ENCODE measurements at regions not wholly inside any gene's neighbourhood (a gene's known extent, or its start where the extent isn't known, plus 50 kb on each side); places are given as distances from the start of the nearest gene placed in this dataset.
A peak's percentile ranks its signal among the peaks of the same experiment; 100 is the strongest.

DNA sequence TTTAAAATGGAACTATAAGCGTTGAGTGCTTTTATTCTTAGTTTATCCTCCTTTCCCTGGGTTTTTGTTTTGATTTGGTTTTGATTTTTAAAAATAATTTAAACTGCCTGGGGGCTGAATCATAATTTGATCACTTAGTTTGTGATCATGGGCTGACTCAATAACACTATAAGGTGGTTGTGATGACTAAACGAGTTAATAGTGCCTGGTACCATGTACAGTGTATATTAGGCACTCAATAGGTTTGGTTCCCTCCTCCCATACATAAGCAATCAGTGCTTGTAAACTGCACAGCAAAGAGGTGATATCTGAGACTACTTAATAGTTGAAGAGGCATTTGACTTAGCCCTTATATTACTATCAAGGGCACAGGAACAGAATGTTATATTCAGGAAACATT is 200.9 kb upstream of the RFC3 start:
- no peaks in the 10 kb centered on the region for H3K27me3 Mint-ChIP-seq (ENCODE audit: low read depth)
- peaks cover 33% of the 10 kb centered on the region for H3K4me1 Mint-ChIP-seq (ENCODE audit: low read depth)
- DNase-seq (ENCODE audit: low spot score): no peak
- H3K4me3 Mint-ChIP-seq (ENCODE audit: low read depth): no peak overlapping the region
- H3K27ac Mint-ChIP-seq: no peak overlapping the region
- H3K9me3 Mint-ChIP-seq: no peaks in the 10 kb centered on the region
- H3K36me3 Mint-ChIP-seq (ENCODE audit: low read depth): no peaks in the 10 kb centered on the region
- intact Hi-C loops (cut with micrococcal nuclease): loop anchor here (10.0 kb wide), 1 partner anchor 972 kb away; no protein-coding TSS in a partner anchor

DNA sequence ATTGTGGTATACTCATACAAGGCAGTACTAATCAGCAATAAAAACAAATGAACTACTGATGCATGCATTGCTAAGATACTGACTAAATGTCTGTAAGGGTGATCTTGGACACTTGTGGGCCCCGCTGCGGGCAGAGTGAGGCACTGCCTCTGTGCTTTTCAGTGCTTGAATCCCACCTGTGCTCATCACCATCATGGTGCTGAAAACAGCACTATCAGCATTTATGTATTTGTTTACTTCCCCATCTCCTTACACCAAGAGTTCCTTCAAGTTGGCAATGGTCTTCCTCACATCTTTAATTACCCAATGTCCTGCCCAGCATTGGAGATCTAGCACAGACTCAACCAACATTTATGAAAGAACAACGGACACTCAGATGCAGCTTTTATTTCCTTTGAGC is 193.7 kb upstream of the RFC3 start:
- intact Hi-C loops (cut with micrococcal nuclease): loop anchor here (1.0 kb wide), 1 partner anchor 11 kb away; no protein-coding TSS in a partner anchor
- Mint-ChIP-seq H3K36me3 (ENCODE audit: low read depth) (no peaks in the 10 kb centered on the region), H3K27ac (no peak overlapping the region), H3K27me3 (ENCODE audit: low read depth) (no peaks in the 10 kb centered on the region), H3K9me3 (peaks cover 4% of the 10 kb centered on the region), H3K4me1 (ENCODE audit: low read depth) (peaks cover 23% of the 10 kb centered on the region), H3K4me3 (ENCODE audit: low read depth) (no peak overlapping the region)
- DNase-seq (ENCODE audit: low spot score): no peak

DNA sequence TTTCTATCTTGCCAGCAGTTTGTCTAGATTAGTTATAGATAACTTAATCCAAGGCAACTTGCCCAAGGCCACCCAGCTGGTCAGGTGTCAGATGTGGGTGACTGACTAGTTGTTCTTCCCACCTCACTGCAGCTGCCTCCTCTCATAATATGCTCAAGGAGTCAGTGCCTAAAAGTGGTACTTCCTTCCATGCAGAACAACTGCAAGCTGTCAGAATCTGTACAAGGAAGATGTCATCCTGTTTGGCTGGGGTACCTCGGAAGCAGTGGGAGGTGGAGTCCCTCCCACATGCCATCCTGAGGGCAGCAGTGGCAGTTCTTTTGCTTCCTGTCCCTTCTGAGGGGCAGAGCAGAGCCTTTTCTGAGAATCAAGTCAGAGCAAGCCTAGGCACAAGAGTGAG is 193.2 kb upstream of the RFC3 start:
- H3K9me3 Mint-ChIP-seq: peaks cover 4% of the 10 kb centered on the region
- H3K27me3 Mint-ChIP-seq (ENCODE audit: low read depth): no peaks in the 10 kb centered on the region
- H3K36me3 Mint-ChIP-seq (ENCODE audit: low read depth): no peaks in the 10 kb centered on the region
- H3K4me3 Mint-ChIP-seq (ENCODE audit: low read depth): no peak overlapping the region
- H3K27ac Mint-ChIP-seq: peak overlapping the region; percentile 58
- intact Hi-C loops (cut with micrococcal nuclease): loop anchor here (1.0 kb wide), 1 partner anchor 11 kb away; no protein-coding TSS in a partner anchor
- peaks cover 23% of the 10 kb centered on the region for H3K4me1 Mint-ChIP-seq (ENCODE audit: low read depth)
- no peak for DNase-seq (ENCODE audit: low spot score)

DNA sequence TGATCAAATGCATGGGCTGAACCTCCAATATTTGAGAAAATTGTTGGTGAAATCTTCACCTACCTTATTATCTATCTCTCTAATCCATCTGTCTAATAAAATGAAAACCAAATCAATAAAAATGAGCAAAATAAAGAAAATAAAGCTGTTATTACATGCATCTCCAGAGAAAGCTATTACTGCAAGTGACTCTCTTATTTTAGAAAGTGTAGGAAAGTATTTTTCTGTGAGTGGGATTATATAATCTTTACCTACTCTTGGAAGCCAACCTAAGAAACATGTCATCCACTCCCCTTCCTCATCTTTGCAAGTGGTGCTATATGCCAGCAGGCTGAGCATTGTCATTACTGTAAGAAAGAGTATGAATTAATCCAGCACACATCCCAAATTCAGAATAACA is 191.5 kb upstream of the RFC3 start:
- intact Hi-C loops (cut with micrococcal nuclease): no loop called here
- H3K36me3 Mint-ChIP-seq (ENCODE audit: low read depth): no peaks in the 10 kb centered on the region
- H3K4me3 Mint-ChIP-seq (ENCODE audit: low read depth): no peak overlapping the region
- H3K27ac Mint-ChIP-seq: no peak overlapping the region
- no peaks in the 10 kb centered on the region for H3K27me3 Mint-ChIP-seq (ENCODE audit: low read depth)
- peaks cover 23% of the 10 kb centered on the region for H3K4me1 Mint-ChIP-seq (ENCODE audit: low read depth)
- peaks cover 4% of the 10 kb centered on the region for H3K9me3 Mint-ChIP-seq
- DNase-seq (ENCODE audit: low spot score): no peak

DNA sequence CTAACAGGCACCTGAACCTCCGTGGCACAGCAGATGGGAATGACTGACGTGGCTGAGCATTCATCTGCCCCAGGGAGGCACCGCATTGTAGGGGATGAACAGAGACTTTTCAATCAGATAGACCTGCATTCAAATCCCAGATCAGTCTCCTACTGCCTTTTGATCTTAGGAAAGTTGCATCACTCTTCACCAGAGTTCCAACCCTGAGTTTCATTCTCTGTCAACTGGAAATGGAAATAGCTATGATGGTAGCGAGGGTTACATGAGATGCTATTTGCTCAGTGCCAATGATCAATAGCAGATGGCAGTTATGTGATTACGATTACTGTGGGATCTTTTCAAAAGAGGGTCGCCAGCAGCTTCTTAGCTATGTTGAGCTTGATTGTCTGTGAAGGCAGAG is 189.3 kb upstream of the RFC3 start:
- H3K27ac Mint-ChIP-seq: no peak overlapping the region
- H3K36me3 Mint-ChIP-seq (ENCODE audit: low read depth): no peaks in the 10 kb centered on the region
- no peaks in the 10 kb centered on the region for H3K27me3 Mint-ChIP-seq (ENCODE audit: low read depth)
- H3K4me3 Mint-ChIP-seq (ENCODE audit: low read depth): no peak overlapping the region
- intact Hi-C loops (cut with micrococcal nuclease): no loop called here
- no peak for DNase-seq (ENCODE audit: low spot score)
- peaks cover 25% of the 10 kb centered on the region for H3K4me1 Mint-ChIP-seq (ENCODE audit: low read depth)
- peaks cover 1% of the 10 kb centered on the region for H3K9me3 Mint-ChIP-seq

DNA sequence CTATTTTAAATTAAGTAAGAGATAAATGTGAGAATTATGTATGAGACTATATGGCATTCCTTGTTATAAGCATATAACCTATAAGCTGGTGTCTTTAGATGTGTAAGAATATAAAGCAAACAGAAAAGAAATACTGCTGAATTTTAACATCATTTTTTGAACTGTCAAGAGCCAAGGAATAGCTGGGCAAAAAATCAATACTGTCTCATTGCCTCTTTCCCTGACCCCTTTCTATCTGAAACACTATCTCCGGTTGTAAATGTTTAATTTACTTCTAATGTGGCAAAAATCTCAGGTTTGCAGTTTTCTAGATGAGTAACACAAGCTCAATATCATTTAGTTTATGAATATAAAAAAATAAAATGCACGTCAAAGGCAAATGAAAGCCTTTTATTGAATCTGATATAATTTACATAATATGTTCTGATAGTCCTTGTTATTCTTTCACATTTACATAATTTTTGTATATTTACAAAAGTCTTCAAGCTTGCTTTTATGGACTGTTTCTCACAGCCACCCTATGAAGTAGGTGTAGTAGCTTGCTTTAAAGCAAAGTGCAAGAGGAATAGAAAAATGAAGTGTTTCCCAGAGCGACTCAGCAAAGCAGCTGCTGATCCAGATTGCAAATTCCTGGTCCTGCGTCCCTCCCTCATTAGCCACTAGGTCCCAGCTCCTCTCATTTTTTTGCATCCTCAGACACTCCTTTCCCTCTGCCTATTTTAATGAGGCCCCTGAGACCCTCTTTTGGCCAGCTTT is 188.2 kb upstream of the RFC3 start:
- Mint-ChIP-seq H3K27me3 (ENCODE audit: low read depth) (no peaks in the 10 kb centered on the region), H3K36me3 (ENCODE audit: low read depth) (no peaks in the 10 kb centered on the region), H3K4me1 (ENCODE audit: low read depth) (peaks cover 21% of the 10 kb centered on the region), H3K9me3 (no peaks in the 10 kb centered on the region), H3K27ac (no peak overlapping the region), H3K4me3 (ENCODE audit: low read depth) (no peak overlapping the region)
- DNase-seq (ENCODE audit: low spot score): no peak
- intact Hi-C loops (cut with micrococcal nuclease): no loop called here

DNA sequence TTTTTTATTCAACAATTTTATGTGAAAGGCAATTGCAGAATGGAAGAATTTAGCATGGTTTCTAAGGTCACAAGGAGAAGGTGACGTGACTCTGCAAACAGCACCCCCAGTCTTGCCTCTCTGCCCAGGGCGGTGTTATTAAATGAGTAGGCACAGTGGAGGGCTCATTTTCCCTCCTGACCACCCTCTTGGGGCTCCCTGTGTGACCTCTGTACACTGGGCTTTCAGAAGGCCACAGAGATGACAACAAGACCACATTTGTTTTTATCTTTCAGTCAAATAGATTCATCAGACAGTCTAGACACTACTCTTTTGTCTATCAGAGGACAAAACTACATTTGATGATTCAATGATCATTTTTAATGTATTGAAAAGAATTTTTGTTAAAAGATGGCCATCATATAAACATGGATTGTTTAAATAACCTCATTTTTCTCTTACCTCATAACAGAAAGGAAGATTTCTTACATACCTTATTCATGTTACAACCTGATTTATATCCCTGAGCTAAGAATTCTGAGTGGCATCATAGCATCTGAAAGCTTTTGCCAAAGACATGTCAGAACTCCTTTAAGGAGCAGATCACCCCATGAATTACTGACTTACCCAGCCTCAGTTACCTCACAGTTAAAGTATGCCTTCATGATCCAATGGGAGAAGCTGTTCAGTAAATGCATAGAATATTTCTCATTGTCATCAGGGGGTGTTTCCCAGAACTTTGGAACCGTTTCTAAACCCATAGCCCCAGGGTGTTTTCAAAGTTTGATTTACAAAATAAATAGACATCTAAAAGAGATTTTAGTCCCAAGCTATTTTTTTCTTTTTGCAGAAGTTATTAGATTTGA is 184.0 kb upstream of the RFC3 start:
- H3K27ac Mint-ChIP-seq: no peak overlapping the region
- H3K4me3 Mint-ChIP-seq (ENCODE audit: low read depth): no peak overlapping the region
- peaks cover 3% of the 10 kb centered on the region for H3K36me3 Mint-ChIP-seq (ENCODE audit: low read depth)
- H3K4me1 Mint-ChIP-seq (ENCODE audit: low read depth): peaks cover 29% of the 10 kb centered on the region
- H3K27me3 Mint-ChIP-seq (ENCODE audit: low read depth): no peaks in the 10 kb centered on the region
- DNase-seq (ENCODE audit: low spot score): no peak
- intact Hi-C loops (cut with micrococcal nuclease): no loop called here
- peaks cover 4% of the 10 kb centered on the region for H3K9me3 Mint-ChIP-seq

DNA sequence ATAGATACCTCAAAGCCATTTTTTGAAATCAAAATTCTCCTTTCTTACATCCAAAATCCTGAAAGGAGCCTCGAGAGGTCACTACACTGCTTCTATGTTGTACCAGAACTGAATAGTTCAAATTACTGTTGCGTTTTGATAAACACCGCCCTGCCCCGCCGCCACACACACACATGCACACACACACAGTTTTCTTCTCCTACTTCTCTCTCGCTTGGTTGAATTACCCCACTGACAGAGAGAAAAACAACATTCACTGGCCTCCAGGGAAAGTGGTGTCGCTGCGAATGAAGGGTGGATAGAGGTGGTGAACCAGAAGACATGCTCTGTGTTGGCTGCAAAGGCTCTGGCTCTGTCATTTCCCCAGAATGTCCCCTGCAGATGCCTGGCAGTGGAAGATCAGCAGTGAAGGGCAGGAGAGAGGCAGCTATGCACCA is 183.4 kb upstream of the RFC3 start:
- H3K4me1 Mint-ChIP-seq (ENCODE audit: low read depth): peaks cover 31% of the 10 kb centered on the region
- intact Hi-C loops (cut with micrococcal nuclease): no loop called here
- peaks cover 4% of the 10 kb centered on the region for H3K9me3 Mint-ChIP-seq
- H3K4me3 Mint-ChIP-seq (ENCODE audit: low read depth): no peak overlapping the region
- H3K27ac Mint-ChIP-seq: no peak overlapping the region
- H3K36me3 Mint-ChIP-seq (ENCODE audit: low read depth): peaks cover 5% of the 10 kb centered on the region
- no peak for DNase-seq (ENCODE audit: low spot score)
- no peaks in the 10 kb centered on the region for H3K27me3 Mint-ChIP-seq (ENCODE audit: low read depth)

DNA sequence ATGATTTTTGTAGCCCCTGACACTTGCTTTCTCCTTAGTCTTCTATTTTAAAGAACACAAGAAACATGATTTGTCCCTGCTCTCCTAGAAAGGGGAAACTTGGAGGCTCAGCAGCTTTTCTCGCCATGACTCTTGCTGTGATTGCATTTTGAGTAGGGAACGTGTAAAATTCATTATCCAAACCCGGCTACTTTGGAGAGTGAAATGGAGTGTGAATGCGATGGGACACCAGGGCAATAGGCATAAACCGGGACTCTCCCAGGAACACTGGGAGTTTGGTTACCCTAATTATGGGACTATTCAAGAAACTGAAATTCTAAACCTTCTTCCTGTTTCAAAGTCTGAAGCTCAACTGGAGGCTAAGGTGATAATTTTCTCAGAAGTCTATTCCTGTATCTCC is 181.7 kb upstream of the RFC3 start:
- H3K4me3 Mint-ChIP-seq (ENCODE audit: low read depth): no peak overlapping the region
- intact Hi-C loops (cut with micrococcal nuclease): no loop called here

DNA sequence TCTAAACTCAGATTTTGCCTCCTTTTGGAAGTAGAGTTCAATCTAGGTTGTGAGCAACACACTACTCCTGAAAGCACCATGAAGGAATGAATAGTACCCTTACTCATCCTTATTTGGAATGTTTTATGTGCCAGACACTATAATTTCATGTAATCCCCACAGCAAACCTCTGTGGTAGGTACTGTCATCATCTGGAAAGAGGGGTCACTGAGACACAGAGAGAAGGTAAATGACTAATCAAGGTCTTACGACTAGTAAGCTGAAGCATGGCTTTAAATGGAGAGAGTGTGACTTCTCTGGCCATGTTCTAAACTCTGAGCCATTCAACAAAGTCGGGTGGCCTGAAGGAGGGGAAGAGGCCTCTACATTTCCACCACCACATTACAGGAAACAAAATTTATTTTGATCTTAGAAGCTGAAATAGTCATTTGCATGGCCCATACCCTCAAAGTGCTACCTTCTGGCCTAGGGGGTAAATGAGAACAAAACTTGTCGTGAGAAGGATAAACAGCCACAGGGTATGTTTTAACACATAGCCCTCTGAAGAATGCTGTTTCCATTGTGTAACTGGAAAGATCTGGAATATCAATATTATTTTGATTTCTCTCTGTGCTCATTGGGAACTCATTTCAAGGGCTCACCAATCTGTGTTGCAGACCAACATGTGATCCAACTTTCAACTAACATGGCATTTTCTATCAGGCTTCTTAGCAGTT is 180.8 kb upstream of the RFC3 start:
- H3K27me3 Mint-ChIP-seq (ENCODE audit: low read depth): no peaks in the 10 kb centered on the region
- no peak overlapping the region for H3K4me3 Mint-ChIP-seq (ENCODE audit: low read depth)
- H3K27ac Mint-ChIP-seq: peak overlapping the region; percentile 59
- H3K9me3 Mint-ChIP-seq: peaks cover 9% of the 10 kb centered on the region
- peaks cover 49% of the 10 kb centered on the region for H3K4me1 Mint-ChIP-seq (ENCODE audit: low read depth)
- DNase-seq (ENCODE audit: low spot score): no peak
- H3K36me3 Mint-ChIP-seq (ENCODE audit: low read depth): peaks cover 8% of the 10 kb centered on the region
- intact Hi-C loops (cut with micrococcal nuclease): no loop called here

More for the DNA sequence above, 181.7 kb upstream of the RFC3 start:
- Mint-ChIP-seq H3K9me3 (peaks cover 9% of the 10 kb centered on the region), H3K36me3 (ENCODE audit: low read depth) (peaks cover 8% of the 10 kb centered on the region), H3K27ac (no peak overlapping the region), H3K27me3 (ENCODE audit: low read depth) (no peaks in the 10 kb centered on the region), H3K4me1 (ENCODE audit: low read depth) (peaks cover 48% of the 10 kb centered on the region)
- no peak for DNase-seq (ENCODE audit: low spot score)

DNA sequence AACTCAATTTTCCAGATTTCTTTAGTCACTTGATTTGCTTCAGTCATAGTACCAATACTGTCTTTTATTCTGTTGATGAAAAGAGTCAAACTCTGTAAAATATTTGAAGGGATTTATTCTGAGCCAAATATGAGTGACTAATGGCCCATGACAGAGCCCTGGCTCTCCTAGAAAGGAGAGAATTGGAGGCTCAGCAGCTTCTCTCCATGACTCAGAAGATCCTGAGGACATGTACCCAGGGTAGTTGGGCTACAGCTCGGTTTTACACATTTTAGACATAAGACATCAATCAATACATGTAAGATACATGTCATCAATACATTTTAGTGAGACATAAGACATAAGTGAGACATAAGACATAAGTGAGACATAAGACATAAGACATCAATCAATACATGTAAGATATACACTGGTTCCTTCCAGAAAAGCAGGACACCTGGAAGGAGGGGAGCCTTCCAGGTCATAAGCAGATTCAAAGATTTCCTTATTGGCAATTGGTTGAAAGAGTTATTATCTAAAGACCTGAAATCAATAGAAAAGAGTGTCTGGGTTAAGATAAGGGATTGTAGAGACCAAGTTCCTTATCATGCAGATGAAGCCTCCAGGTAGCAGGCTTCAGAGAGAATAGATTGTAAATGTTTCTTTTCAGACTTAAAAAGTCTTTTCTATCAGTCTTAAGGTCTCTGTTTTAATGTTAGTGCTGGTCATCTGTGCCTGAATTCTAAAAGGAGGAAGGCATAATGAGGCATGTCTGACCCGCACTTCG is 179.8 kb upstream of the RFC3 start:
- intact Hi-C loops (cut with micrococcal nuclease): loop anchor here (2.0 kb wide), 1 partner anchor 85 kb away; no protein-coding TSS in a partner anchor
- no peak for DNase-seq (ENCODE audit: low spot score)
- Mint-ChIP-seq H3K4me3 (ENCODE audit: low read depth) (no peak overlapping the region), H3K9me3 (peaks cover 9% of the 10 kb centered on the region), H3K36me3 (ENCODE audit: low read depth) (peaks cover 8% of the 10 kb centered on the region), H3K27ac (no peak overlapping the region), H3K27me3 (ENCODE audit: low read depth) (no peaks in the 10 kb centered on the region), H3K4me1 (ENCODE audit: low read depth) (peaks cover 49% of the 10 kb centered on the region)

DNA sequence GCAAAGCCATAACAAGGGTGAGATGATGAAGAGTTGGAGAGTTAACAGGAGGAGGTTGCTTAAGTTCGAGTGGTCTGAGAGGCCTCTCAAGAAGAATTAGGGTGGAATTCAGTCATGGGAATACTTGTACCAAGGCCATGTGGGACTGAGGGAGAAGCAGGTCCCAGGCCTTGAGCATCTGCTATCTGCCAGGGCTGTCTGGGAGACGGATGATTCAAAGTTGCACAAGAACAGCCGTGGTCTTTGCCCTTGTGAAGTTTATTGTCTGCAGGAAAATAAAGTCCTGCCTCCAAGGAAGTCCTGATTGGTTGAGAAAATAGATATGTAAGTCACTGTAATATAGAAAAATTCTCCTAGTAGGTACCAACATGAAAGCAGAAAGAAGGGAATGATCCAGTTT is 178.8 kb upstream of the RFC3 start:
- Mint-ChIP-seq H3K9me3 (peaks cover 9% of the 10 kb centered on the region), H3K27me3 (ENCODE audit: low read depth) (no peaks in the 10 kb centered on the region), H3K27ac (peak overlapping the region; percentile 80), H3K4me3 (ENCODE audit: low read depth) (no peak overlapping the region), H3K4me1 (ENCODE audit: low read depth) (peaks cover 43% of the 10 kb centered on the region), H3K36me3 (ENCODE audit: low read depth) (peaks cover 8% of the 10 kb centered on the region)
- no peak for DNase-seq (ENCODE audit: low spot score)
- intact Hi-C loops (cut with micrococcal nuclease): loop anchor here (1.0 to 2.0 kb wide), 2 partner anchors 26 to 84 kb away; no protein-coding TSS in a partner anchor

Data from activated T-helper 2 cell treated with anti-CD3 and anti-CD28 coated beads, Interferon-gamma antibody, Interleukin-2, Interleukin-4, amounts not matched to agents 10 μg/mL and 5 μg/mL and 100 μg/mL, durations not matched to agents 14 hours and 24 hours and 36 hours (primary cell).